ENCODE measurements at regions not wholly inside any gene's neighbourhood (a gene's known extent, or its start where the extent isn't known, plus 50 kb on each side); places are given as distances from the start of the nearest gene placed in this dataset.

DNA sequence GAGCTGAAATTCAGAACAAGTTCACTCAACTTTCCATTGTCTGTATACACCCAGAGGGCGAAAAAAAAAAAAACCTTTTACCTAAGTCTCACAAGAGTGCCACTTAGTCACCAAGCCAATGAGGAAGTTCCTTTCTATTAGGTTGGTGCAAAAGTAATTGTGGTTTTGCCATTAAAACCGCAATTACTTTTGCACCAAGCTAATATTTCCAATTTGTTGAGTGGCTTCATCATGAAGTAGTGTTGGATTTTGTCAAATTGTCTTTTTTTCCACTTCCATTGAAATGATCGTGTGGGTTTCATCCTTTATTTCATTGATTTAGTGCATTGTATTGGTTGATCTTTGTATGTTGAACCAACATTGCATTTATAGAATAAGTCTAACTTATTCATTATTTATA lies 253.9 kb downstream of the ZIC4 start:
- TF ChIP-seq, protein P1, sequence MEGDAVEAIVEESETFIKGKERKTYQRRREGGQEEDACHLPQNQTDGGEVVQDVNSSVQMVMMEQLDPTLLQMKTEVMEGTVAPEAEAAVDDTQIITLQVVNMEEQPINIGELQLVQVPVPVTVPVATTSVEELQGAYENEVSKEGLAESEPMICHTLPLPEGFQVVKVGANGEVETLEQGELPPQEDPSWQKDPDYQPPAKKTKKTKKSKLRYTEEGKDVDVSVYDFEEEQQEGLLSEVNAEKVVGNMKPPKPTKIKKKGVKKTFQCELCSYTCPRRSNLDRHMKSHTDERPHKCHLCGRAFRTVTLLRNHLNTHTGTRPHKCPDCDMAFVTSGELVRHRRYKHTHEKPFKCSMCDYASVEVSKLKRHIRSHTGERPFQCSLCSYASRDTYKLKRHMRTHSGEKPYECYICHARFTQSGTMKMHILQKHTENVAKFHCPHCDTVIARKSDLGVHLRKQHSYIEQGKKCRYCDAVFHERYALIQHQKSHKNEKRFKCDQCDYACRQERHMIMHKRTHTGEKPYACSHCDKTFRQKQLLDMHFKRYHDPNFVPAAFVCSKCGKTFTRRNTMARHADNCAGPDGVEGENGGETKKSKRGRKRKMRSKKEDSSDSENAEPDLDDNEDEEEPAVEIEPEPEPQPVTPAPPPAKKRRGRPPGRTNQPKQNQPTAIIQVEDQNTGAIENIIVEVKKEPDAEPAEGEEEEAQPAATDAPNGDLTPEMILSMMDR (IDR thresholded peaks at IDR 0.05; ENCODE audit: insufficient read depth, low read depth, low read length) = no peak
- no peak overlapping the region for H3K4me3 ChIP-seq (ENCODE audit: low read depth, low read length)
- no peak for DNase-seq (ENCODE audit: low read depth)

DNA sequence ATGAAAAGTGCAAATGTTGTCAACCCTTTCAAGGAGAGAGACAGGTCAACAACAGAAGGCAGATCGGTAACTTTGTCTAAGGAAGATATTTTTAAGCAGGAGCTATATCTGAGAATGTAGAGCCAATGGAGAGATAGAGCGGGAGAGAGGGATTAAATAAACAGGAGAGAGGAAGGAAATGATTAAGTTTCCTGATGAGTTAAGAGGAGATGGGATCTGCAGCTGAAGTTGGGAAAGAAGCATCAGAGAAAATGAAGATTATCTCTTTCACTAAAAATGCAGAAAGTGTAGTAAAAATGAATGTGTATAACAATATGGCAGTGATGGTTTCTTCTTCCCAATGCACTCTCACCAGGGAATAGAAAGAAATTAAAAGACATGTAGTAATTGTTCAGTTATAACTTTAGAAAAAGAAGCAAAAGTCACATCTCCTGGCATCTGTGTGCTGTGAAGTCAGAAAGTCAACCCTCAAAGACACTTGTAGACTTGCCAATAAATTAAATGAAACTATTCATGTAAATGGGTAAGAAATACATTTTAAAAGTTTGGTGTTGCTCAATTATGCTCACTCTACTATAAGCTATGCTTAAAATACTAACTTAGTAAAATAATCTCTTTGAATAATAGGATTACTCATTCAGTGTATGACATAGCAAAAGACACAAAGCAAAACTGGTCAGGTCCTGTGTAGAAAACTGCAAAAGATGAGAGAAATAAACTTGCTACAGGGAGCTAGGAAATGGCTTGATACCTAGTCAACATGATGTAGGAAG lies 264.6 kb downstream of the ZIC4 start:
- TF ChIP-seq, protein P1 (IDR thresholded peaks at IDR 0.05; ENCODE audit: insufficient read depth, low read depth, low read length) = no peak
- no peak overlapping the region for H3K4me3 ChIP-seq (ENCODE audit: low read depth, low read length)
- no peak for DNase-seq (ENCODE audit: low read depth)

DNA sequence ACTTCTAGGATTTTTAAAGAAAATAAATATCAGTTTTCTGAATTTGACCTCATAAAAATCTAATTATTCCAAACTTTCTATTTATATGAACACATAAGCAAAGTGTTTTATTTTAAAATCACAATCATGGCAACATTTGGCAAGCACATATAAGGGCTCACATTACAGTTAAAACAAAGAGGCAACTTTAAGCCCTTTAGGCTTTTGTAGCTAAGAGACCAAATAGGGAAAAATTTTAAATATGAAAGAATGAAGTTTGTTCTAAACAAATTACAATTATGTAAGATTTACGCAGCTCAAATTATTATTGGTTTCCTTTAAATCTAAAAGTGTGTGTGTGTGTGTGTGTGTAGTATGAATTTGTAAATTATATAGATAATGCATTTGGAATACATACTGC lies 267.0 kb downstream of the ZIC4 start:
- DNase-seq (ENCODE audit: low read depth) = no peak
- TF ChIP-seq, protein P1 (IDR thresholded peaks at IDR 0.05; ENCODE audit: insufficient read depth, low read depth, low read length) = no peak
- H3K4me3 ChIP-seq (ENCODE audit: low read depth, low read length) = no peak overlapping the region

DNA sequence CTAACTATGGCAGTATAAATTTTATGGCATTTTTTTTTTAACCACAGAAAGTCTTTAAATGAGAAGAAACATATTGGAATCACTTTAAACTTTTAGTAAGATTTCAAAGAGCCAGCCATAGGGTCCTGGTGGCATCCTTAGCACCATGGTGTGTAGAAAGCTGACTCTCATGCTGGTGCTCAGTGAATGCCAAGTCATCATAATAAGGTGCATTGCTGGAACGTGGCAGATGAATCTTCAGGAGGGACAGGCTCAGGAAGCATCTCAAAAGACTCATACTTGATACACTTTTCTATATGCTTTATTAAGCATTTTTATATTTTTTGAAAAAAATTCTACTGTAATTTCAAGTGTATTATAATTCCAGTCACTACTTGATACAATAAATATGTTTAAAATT lies 274.2 kb downstream of the ZIC4 start:
- TF ChIP-seq, protein P1 (IDR thresholded peaks at IDR 0.05; ENCODE audit: insufficient read depth, low read depth, low read length) = no peak

DNA sequence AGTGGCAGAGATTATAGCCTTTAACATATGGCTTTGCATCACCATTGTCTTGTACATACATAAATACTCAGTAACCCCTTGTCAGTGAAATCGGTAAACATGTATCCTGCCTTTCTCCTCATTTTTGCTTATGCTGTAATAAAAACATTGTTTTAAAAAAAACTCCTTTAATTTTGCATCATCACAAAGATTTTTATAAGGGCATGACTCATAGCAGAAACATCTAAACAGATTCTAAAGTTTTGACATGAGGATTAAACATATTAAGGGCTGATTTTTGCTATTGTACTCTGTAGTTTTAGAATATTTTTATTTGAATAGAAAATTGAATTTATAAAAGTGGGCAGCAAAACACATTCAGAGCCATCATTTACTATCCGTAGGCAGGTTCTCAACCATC lies 275.9 kb downstream of the ZIC4 start:
- TF ChIP-seq, protein P1 (IDR thresholded peaks at IDR 0.05; ENCODE audit: insufficient read depth, low read depth, low read length) = no peak
- DNase-seq (ENCODE audit: low read depth) = peak; percentile 36
- no peak overlapping the region for H3K4me3 ChIP-seq (ENCODE audit: low read depth, low read length)

More for the DNA sequence above, 274.2 kb downstream of the ZIC4 start:
- no peak for DNase-seq (ENCODE audit: low read depth)
- H3K4me3 ChIP-seq (ENCODE audit: low read depth, low read length) = no peak overlapping the region

DNA sequence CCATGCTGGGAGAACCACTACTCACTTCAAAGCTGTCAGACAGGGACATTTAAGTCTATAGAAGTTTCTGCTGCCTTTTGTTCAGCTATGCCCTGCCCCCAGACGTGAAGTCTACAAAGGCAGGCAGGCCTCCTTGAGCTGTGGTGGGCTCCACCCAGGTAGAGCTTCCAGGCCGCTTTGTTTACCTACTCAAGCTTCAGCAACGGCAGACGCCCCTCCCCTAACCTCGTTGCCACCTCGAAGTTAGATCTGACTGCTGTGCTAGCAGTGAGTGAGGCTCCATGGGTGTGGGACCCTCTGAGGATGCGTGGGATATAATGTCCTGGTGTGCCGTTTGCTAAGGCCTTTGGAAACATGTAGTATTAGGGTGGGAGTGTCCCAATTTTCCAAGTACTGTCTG lies 276.7 kb downstream of the ZIC4 start:
- DNase-seq (ENCODE audit: low read depth) = no peak
- H3K4me3 ChIP-seq (ENCODE audit: low read depth, low read length) = no peak overlapping the region
- TF ChIP-seq, protein P1 (IDR thresholded peaks at IDR 0.05; ENCODE audit: insufficient read depth, low read depth, low read length) = no peak

DNA sequence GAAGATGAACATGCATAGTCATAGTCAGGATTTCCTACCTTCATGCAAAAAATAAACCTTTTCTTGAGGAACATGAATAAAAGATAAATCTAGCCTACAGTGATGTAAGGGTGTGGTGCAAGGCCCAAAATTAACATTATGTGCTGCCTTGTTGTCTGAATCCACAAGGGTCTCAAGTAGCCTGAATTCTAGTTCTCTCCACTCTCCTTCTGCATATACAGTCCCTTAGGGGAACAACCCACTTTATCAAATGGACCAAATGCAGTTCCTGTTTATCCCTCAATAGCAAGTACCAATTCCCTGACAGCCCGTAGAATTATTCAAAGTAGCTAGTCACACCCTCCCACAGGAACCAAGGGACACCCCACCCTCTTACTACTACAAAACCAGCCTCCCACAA lies 284.0 kb downstream of the ZIC4 start:
- no peak overlapping the region for H3K4me3 ChIP-seq (ENCODE audit: low read depth, low read length)
- no peak for DNase-seq (ENCODE audit: low read depth)
- TF ChIP-seq, protein P1 (IDR thresholded peaks at IDR 0.05; ENCODE audit: insufficient read depth, low read depth, low read length) = no peak

Measured in fibroblast of villous mesenchyme (primary cell).